ENCODE measurements at regions not wholly inside any gene's neighbourhood (a gene's known extent, or its start where the extent isn't known, plus 50 kb on each side); places are given as distances from the start of the nearest gene placed in this dataset.

- H3K36me3 ChIP-seq = no peaks in the 10 kb centered on the region
- 16 to 61% methylated on average over 2 of the region's 2 CpGs for WGBS, 2 donors
- no peaks in the 10 kb centered on the region for H3K27me3 ChIP-seq
- H3K9me3 ChIP-seq = no peaks in the 10 kb centered on the region
- no peak overlapping the region for H3K4me3 ChIP-seq
- H3K4me1 ChIP-seq = no peaks in the 10 kb centered on the region
- TF ChIP-seq POLR2A (IDR thresholded peaks at IDR 0.05) (no peak), EP300 (IDR thresholded peaks at IDR 0.05) (no peak), CTCF (IDR thresholded peaks at IDR 0.05) (no peak), POLR2AphosphoS5 (IDR thresholded peaks at IDR 0.05) (no peak)
- no peak for DNase-seq
- no peak overlapping the region for H3K27ac ChIP-seq
- intact Hi-C loops (cut with DNase I) = no loop called here
These were observed 232.2 kb downstream of the IKZF2 start for GRCh38 chr2:212919238-212919637.

GRCh38 chr2:212918336-212918735 is 233.1 kb downstream of the IKZF2 start:
- intact Hi-C loops (cut with DNase I) = no loop called here
- TF ChIP-seq EP300 (IDR thresholded peaks at IDR 0.05) = no peak
- TF ChIP-seq POLR2A (IDR thresholded peaks at IDR 0.05) = no peak
- TF ChIP-seq POLR2AphosphoS5 (IDR thresholded peaks at IDR 0.05) = no peak
- TF ChIP-seq CTCF (IDR thresholded peaks at IDR 0.05) = no peak

GRCh38 chr2:212915121-212915782 is 236.2 kb downstream of the IKZF2 start:
- H3K27ac ChIP-seq = no peak overlapping the region
- 49 to 75% methylated on average over 4 of the region's 4 CpGs for WGBS, 2 donors
- intact Hi-C loops (cut with DNase I) = no loop called here
- H3K27me3 ChIP-seq = no peaks in the 10 kb centered on the region
- peaks cover 0 to 5% (median 2%) of the 10 kb centered on the region in 4 donors for H3K4me1 ChIP-seq
- no peaks in the 10 kb centered on the region for H3K9me3 ChIP-seq
- H3K4me3 ChIP-seq = no peak overlapping the region
- no peak for DNase-seq
- no peaks in the 10 kb centered on the region for H3K36me3 ChIP-seq
- no peak for TF ChIP-seq POLR2A (IDR thresholded peaks at IDR 0.05)
- no peak for TF ChIP-seq EP300 (IDR thresholded peaks at IDR 0.05)
- TF ChIP-seq POLR2AphosphoS5 (IDR thresholded peaks at IDR 0.05) = no peak
- no peak for TF ChIP-seq CTCF (IDR thresholded peaks at IDR 0.05)

More at GRCh38 chr2:212918336-212918735, 233.1 kb downstream of the IKZF2 start:
- H3K27me3 ChIP-seq = no peaks in the 10 kb centered on the region
- H3K4me1 ChIP-seq = no peaks in the 10 kb centered on the region
- DNase-seq = no peak
- H3K9me3 ChIP-seq = no peaks in the 10 kb centered on the region
- H3K4me3 ChIP-seq = no peak overlapping the region
- H3K36me3 ChIP-seq = no peaks in the 10 kb centered on the region
- H3K27ac ChIP-seq = no peak overlapping the region

GRCh38 chr2:212914392-212914791 is 237.0 kb downstream of the IKZF2 start:
- intact Hi-C loops (cut with DNase I) = no loop called here

More at GRCh38 chr2:212914392-212914791, 237.0 kb downstream of the IKZF2 start:
- H3K9me3 ChIP-seq = no peaks in the 10 kb centered on the region
- TF ChIP-seq EP300 (IDR thresholded peaks at IDR 0.05) (no peak), POLR2AphosphoS5 (IDR thresholded peaks at IDR 0.05) (no peak), CTCF (IDR thresholded peaks at IDR 0.05) (no peak), POLR2A (IDR thresholded peaks at IDR 0.05) (no peak)
- H3K4me1 ChIP-seq = peaks cover 0 to 5% (median 2%) of the 10 kb centered on the region in 4 donors
- no peaks in the 10 kb centered on the region for H3K27me3 ChIP-seq
- H3K36me3 ChIP-seq = no peaks in the 10 kb centered on the region
- no peak overlapping the region for H3K4me3 ChIP-seq
- H3K27ac ChIP-seq = no peak overlapping the region
- WGBS, 2 donors = 53 to 72% methylated on average over 3 of the region's 3 CpGs
- DNase-seq = no peak
